ENCODE measurements at regions not wholly inside any gene's neighbourhood (a gene's known extent, or its start where the extent isn't known, plus 50 kb on each side); places are given as distances from the start of the nearest gene placed in this dataset.
"Not testable (repeated sequence)": the region's sequence is repeated elsewhere in the genome, so short reads cannot be mapped to it uniquely, and the experiment has no call there.

- Histone ChIP-seq H3K4me3 (no peak overlapping the region), H3K27ac (no peak overlapping the region), H3K4me1 (replicated peaks in 1 of 2) (peaks cover 43 to 62% of the 10 kb centered on the region in 2 donors)
- 7 to 100% (median 80%) methylated on average over 1 to 5 of the region's 9 CpGs; no CpG with 5 or more reads in 2 of the 10 experiments for WGBS, 10 experiments
- ATAC-seq (replicated peaks in 6 of 8), result peak in 1 of 8 experiments; percentile 11
- in situ Hi-C loops (cut with MboI; ENCODE audit: low pct_unique_long_range_greater_than_20kb in 2 of 9, low sequenced_read_pairs in 9 of 9, unreplicated experiment in 9 of 9), result no loop called here
Observed at GRCh38 chr12:131441638-131442336, 269.1 kb upstream of the SFSWAP start.

GRCh38 chr12:131442337-131442918 is 268.5 kb upstream of the SFSWAP start:
- no peak for ATAC-seq (replicated peaks in 6 of 8)
- no peak overlapping the region for H3K4me3 ChIP-seq
- peaks cover 39 to 55% of the 10 kb centered on the region in 2 donors for H3K4me1 ChIP-seq (replicated peaks in 1 of 2)
- no peak overlapping the region for H3K27ac ChIP-seq
- 30 to 90% (median 61%) methylated on average over 1 to 8 of the region's 14 CpGs; no CpG with 5 or more reads in 2 of the 10 experiments for WGBS, 10 experiments
- in situ Hi-C loops (cut with MboI; ENCODE audit: low pct_unique_long_range_greater_than_20kb in 2 of 9, low sequenced_read_pairs in 9 of 9, unreplicated experiment in 9 of 9), result no loop called here

GRCh38 chr12:131443019-131444000 is 267.6 kb upstream of the SFSWAP start:
- in situ Hi-C loops (cut with MboI; ENCODE audit: low pct_unique_long_range_greater_than_20kb in 2 of 9, low sequenced_read_pairs in 9 of 9, unreplicated experiment in 9 of 9), result no loop called here
- H3K4me1 ChIP-seq (replicated peaks in 1 of 2), result peaks cover 34 to 47% of the 10 kb centered on the region in 2 donors
- no peak overlapping the region for H3K27ac ChIP-seq
- 60 to 88% (median 79%) methylated on average over 1 to 12 of the region's 36 CpGs; no CpG with 5 or more reads in 4 of the 10 experiments for WGBS, 10 experiments
- H3K4me3 ChIP-seq, result no peak overlapping the region
- ATAC-seq (replicated peaks in 6 of 8), result no peak

GRCh38 chr12:131444220-131445164 is 266.4 kb upstream of the SFSWAP start:
- in situ Hi-C loops (cut with MboI; ENCODE audit: low pct_unique_long_range_greater_than_20kb in 2 of 9, low sequenced_read_pairs in 9 of 9, unreplicated experiment in 9 of 9), result no loop called here
- peaks cover 34 to 42% of the 10 kb centered on the region in 2 donors for H3K4me1 ChIP-seq (replicated peaks in 1 of 2)
- peak overlapping the region in 1 of 2 donors; percentile 53 for H3K27ac ChIP-seq
- no peak for ATAC-seq (replicated peaks in 6 of 8)
- WGBS, 10 experiments, result 95 to 100% methylated on average over 2 to 4 of the region's 24 CpGs; no CpG with 5 or more reads in 8 of the 10 experiments
- H3K4me3 ChIP-seq, result no peak overlapping the region

GRCh38 chr12:131445184-131445774 is 265.6 kb upstream of the SFSWAP start:
- ATAC-seq (replicated peaks in 6 of 8), result peak; percentile 3 to 60 (median 14)

GRCh38 chr12:131445795-131446194 is 265.1 kb upstream of the SFSWAP start:
- Histone ChIP-seq H3K4me1 (replicated peaks in 1 of 2) (peaks cover 34 to 42% of the 10 kb centered on the region in 2 donors), H3K27ac (peak overlapping the region in 1 of 2 donors; percentile 53), H3K4me3 (no peak overlapping the region)
- in situ Hi-C loops (cut with MboI; ENCODE audit: low pct_unique_long_range_greater_than_20kb in 2 of 9, low sequenced_read_pairs in 9 of 9, unreplicated experiment in 9 of 9), result no loop called here
- ATAC-seq (replicated peaks in 6 of 8), result peak in 5 of 8 experiments; percentile 62 to 82 (median 79)
- WGBS, 10 experiments, result 0 to 47% (median 34%) methylated on average over 1 to 5 of the region's 12 CpGs; no CpG with 5 or more reads in 4 of the 10 experiments

More at GRCh38 chr12:131445184-131445774, 265.6 kb upstream of the SFSWAP start:
- Histone ChIP-seq H3K27ac (peak overlapping the region in 1 of 2 donors; percentile 53), H3K4me3 (no peak overlapping the region), H3K4me1 (replicated peaks in 1 of 2) (peaks cover 34 to 42% of the 10 kb centered on the region in 2 donors)
- in situ Hi-C loops (cut with MboI; ENCODE audit: low pct_unique_long_range_greater_than_20kb in 2 of 9, low sequenced_read_pairs in 9 of 9, unreplicated experiment in 9 of 9), result no loop called here
- 21 to 100% (median 68%) methylated on average over 1 to 10 of the region's 13 CpGs; no CpG with 5 or more reads in 2 of the 10 experiments for WGBS, 10 experiments

GRCh38 chr12:131447636-131448035 is 263.3 kb upstream of the SFSWAP start:
- ATAC-seq (replicated peaks in 6 of 8); H3K27ac ChIP-seq: not testable (repeated sequence)
- WGBS, 10 experiments, result 71 to 100% (median 95%) methylated on average over 1 to 8 of the region's 14 CpGs; no CpG with 5 or more reads in 7 of the 10 experiments

GRCh38 chr12:131448254-131448795 is 262.6 kb upstream of the SFSWAP start:
- Histone ChIP-seq H3K4me1 (replicated peaks in 1 of 2) (peaks cover 24 to 30% of the 10 kb centered on the region in 2 donors), H3K4me3 (no peak overlapping the region), H3K27ac (no peak overlapping the region)
- WGBS, 10 experiments, result 23 to 93% (median 78%) methylated on average over 2 to 10 of the region's 13 CpGs; no CpG with 5 or more reads in 2 of the 10 experiments
- no peak for ATAC-seq (replicated peaks in 6 of 8)
- in situ Hi-C loops (cut with MboI; ENCODE audit: low pct_unique_long_range_greater_than_20kb in 2 of 9, low sequenced_read_pairs in 9 of 9, unreplicated experiment in 9 of 9), result no loop called here

More at GRCh38 chr12:131447636-131448035, 263.3 kb upstream of the SFSWAP start:
- H3K4me1 ChIP-seq (replicated peaks in 1 of 2), result peaks cover 24 to 33% of the 10 kb centered on the region in 2 donors
- H3K4me3 ChIP-seq; in situ Hi-C loops (cut with MboI; ENCODE audit: low pct_unique_long_range_greater_than_20kb in 2 of 9, low sequenced_read_pairs in 9 of 9, unreplicated experiment in 9 of 9): not testable (repeated sequence)

- H3K27ac ChIP-seq, result no peak overlapping the region
- 13 to 100% (median 73%) methylated on average over 1 to 6 of the region's 6 CpGs; no CpG with 5 or more reads in 1 of the 10 experiments for WGBS, 10 experiments
- no peak overlapping the region for H3K4me3 ChIP-seq
- in situ Hi-C loops (cut with MboI; ENCODE audit: low pct_unique_long_range_greater_than_20kb in 2 of 9, low sequenced_read_pairs in 9 of 9, unreplicated experiment in 9 of 9), result no loop called here
- ATAC-seq (replicated peaks in 6 of 8), result peak in 1 of 8 experiments; percentile 56
- peaks cover 25 to 26% of the 10 kb centered on the region in 2 donors for H3K4me1 ChIP-seq (replicated peaks in 1 of 2)
Observed at GRCh38 chr12:131449027-131449426, 261.9 kb upstream of the SFSWAP start.

- Histone ChIP-seq H3K4me3 (no peak overlapping the region), H3K4me1 (replicated peaks in 1 of 2) (peaks cover 11 to 13% of the 10 kb centered on the region in 2 donors), H3K27ac (no peak overlapping the region)
- in situ Hi-C loops (cut with MboI; ENCODE audit: low pct_unique_long_range_greater_than_20kb in 2 of 9, low sequenced_read_pairs in 9 of 9, unreplicated experiment in 9 of 9), result no loop called here
- 0 to 15% (median 8%) methylated on average over 1 to 10 of the region's 10 CpGs; no CpG with 5 or more reads in 1 of the 10 experiments for WGBS, 10 experiments
- ATAC-seq (replicated peaks in 6 of 8), result peak; percentile 6 to 68 (median 56)
Observed at GRCh38 chr12:131452444-131452860, 258.4 kb upstream of the SFSWAP start.
